ENCODE measurements at regions not wholly inside any gene's neighbourhood (a gene's known extent, or its start where the extent isn't known, plus 50 kb on each side); places are given as distances from the start of the nearest gene placed in this dataset.
"Not testable (repeated sequence)": the region's sequence is repeated elsewhere in the genome, so short reads cannot be mapped to it uniquely, and the experiment has no call there.

DNA sequence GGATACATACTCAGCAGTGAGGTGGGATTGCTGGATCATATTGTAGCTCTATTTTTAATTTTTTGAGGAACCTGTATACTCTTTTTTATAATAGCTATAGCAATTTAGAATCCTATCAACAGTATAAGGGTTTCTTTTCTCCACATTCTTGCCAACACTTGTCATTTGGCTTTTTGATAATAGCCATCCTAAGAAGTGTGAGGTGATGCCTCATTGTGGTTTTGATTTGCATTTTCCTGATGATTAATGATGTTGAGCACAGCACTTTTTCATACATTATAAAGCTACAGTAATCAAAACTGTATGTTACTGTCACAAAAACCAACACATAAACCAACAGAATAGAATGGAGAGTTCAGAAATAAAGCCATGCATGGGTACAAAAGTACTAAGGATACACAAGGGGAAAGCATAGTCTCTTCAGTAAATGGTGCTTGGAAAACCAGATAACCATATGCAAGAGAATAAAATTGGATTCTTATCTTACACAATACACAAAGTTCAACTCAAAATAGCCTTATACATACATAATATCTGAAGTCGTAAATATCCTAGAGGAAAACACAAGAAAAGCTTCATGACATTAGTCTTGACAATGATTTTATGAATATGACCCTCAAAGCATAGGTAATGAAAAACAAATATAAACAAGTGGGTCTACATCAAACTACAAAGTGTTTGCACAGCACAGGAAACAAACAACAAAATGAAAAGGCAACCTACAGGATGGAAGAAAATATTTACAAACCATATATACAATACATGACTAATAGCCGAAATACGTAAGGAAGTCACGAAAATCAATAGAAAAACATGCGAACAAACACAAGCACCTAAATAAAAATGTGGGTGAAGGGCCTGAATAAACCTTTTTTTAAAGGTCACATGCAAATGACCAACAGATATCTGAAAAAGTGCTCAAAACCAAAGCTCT, 287.8 kb upstream of the DAB2 start:
- no peak for DNase-seq

DNA sequence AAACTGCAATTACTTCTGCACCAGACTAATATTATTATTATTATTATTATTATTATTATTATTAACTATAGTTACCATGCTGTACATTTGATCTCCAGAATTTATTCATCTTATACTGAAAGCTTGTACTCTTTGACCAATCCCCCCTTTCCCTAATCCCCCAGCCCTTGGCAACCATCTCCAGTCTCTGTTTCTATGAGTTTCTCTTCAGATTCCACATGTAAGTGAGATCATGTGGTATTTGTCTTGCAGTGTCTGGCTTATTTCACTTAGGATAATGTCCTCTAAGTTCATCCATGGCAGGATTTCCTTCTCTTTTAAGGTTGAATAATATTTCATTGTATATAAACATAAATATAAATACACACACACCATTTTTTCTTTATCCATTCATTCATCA, 287.0 kb upstream of the DAB2 start:
- no peak for DNase-seq

DNA sequence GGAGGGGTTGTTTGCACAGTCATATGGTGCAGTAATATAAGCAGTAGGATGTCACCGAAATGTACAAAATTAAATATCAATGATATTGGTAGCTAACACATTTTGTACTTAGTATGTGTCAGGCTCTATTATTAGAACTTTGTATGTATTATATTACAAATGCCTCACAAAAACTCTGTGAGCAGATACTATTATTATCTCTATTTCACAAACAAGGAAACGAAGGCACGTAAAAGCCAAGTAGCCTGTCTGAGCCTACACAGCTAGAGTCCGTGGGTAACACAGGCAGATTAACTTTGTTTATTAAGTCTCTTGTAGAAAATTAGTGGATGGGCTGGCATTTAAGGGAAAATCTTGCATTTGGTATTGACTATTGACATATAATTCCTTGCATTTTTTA, 284.3 kb upstream of the DAB2 start:
- no peak for DNase-seq

DNA sequence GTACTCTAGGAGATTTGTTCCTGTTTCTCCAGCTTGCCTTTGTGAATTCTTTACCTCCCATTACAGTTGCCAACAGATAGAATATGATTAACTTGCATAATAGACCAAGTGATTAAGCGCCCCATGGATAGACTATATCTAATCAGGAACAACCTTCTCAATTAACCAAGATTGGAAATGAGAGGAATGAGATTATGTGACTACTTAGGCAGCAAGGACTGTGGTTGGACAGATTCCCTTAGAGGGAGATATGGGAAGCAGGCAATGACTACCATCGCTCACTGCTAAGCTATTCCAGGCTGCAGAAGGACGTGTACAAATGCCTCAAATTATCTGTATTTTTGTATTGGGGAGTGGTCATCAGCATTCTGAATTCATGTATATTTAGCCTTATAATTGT, 278.1 kb upstream of the DAB2 start:
- no peak for DNase-seq

DNA sequence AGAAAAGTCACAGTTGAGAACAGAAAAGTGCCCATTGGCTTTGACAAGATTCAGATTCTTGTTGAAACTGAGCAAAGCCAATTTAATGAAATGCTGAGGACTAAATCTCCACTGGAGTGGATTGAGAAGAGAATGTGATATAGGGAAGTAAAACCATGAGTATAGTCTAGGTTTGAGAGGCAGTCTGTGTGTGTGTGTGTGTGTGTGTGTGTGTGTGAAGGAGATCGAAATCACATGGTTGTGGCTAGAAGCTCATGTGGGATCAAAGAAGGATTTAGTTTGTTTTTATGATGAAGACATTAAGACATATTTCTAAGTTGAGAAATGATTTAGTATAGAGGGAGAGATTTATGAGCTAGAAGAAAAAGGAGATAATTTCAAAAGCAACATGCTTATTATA, 275.7 kb upstream of the DAB2 start:
- DNase-seq: no peak

DNA sequence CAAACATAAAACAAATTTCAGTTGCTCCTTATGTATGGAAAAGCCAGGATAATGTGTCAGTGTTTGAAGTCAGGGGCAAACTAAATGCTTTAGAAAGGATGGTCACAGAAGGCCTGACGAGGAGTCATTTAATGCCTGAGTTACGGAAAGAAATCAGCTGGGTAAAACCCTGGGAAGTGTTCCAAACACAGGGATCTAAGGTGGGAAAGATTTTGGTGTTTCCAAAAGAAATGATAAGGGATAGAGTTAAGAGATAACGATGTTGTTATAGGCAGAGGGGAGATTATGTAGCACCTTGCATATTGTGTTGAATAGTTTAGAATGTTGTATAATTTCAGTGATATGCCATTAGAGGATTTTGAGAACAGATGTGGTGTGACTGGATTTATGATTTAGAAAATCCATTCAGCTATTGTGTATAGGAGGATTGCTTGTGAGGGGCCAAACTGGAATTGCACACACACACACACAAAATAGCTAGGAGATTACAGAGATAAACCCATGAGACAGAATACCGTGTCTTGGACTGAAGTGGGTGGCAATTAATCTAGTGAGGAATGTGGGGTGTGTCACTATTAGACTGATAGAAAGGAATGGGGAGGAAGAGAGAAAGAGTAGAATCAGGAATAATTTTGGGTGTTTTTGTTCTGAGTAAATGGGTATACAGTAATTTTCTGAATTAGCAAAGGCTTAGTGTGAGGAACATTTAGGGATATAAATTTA, 274.2 kb upstream of the DAB2 start:
- no peak for DNase-seq

DNA sequence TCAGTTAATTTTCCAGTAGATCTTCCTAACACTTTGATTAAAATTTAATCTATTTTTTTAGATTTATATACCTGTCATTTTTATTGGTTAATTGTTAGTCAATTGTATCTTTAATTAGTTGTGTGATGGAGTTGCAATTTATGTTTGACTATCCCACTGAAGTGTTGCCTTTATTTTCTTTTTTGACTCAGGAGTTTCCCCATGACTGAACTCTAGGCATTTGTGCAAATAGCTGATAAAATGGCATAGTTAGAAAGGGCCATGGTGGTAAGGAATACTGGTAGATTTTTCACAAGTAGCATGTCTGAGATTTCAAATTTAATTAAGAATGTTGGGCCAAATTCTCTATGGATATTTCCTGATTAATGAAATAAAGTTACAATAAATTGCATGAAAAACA, 273.1 kb upstream of the DAB2 start:
- no peak for DNase-seq

DNA sequence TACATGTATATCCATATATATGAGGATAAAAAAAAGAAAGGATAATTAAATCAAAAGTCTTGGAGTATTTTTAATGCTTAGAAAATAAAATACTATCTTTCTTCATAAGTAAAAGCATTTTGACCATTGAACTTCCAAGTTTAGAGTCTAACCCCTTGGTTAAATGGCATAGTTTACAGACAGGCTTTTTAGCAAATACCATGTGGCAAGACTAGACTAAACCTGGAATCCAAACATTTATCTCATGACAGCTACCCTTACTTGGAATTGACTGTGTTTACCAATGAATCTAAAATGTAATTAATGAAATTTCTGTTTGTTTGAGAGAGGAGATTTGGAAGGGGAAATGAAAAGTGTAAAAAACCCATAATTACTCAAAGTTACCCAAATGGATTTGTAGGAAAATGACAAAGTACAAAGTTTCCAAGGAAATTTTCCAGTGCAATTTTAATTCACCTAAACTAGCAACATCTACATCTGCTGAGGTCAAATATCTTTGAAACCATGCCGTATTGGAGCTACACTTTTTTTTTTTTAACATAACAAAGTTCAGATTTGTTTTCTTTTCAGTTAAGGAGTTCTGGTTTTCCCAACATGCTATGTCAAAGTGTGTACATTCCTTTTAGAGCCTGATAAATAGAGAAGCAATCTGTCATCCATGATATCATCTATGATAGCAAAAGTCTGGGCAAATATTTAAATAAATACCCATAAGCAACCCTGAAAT, 272.1 kb upstream of the DAB2 start:
- no peak for DNase-seq

DNA sequence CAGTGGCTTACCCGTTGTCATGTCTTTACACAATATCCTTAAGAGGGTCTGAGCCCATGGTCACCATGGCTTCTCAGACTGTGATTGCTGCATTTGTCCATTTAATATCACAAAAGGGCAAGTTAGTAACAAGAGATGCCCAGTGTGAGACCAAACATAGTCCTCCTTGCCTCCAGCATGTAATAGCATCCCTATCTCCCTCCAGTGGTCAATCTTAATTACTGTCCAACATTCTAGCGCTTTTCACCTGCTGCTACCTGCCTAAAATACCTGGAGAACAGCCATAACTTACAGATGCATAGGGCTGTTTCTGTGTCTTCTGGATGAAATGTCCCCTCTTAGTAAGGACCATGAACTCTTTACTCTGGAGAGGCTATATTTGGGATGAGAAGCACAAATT, 267.2 kb upstream of the DAB2 start:
- DNase-seq: no peak

DNA sequence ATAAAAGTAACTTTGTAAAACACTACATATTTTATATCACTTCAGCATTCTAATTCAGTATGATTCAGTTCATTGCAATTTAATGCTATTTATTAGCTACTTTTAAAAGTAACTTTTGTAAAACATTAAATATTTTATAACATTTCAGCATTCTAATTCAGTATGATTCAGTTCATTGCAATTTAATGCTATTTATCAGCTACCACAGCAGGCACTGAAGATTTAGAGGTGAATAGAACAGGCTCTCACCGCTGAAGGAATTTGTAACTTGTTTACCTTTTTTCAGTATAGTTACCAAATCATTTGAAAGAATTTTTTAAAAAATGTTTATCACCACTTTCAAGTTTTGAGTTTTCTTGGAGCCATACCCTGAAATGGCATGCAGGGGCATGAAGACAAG, 266.4 kb upstream of the DAB2 start:
- no peak for DNase-seq

DNA sequence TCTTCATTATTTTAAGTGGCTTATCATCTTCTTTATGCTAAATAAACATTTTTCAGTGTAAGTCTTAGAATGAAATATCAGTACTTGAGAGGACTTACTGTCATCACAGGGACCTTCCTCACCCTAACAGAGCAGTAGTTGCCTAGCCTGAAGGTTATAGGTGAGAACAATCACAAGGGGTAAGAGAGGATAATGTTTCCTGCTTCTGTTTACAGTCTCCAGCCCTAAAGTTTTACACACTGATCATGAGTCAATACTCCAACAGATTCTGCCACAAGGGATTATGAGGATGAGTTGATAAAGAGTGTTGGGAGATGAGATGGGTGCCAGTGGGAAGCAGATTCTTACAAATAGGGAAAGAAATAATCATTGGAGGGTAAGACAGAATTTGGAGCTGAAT, 265.1 kb upstream of the DAB2 start:
- DNase-seq: no peak

DNA sequence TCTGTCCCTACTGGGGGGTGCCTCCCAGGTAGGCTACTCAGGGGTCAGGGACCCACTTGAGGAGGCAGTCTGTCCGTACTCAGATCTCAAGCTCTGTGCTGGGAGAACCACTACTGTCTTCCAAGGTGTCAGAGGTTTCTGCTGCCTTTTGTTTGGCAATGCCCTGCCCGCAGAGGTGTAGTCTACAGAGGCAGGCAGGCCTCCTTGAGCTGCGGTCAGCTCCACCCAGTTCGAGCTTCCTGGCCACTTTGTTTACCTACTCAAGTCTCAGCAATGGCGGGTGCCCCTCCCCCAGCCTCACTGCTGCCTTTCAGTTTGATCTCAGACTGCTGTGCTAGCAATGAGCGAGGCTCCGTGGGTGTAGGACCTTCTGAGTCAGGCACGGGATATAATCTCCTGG, 263.1 kb upstream of the DAB2 start:
- not testable (repeated sequence) for DNase-seq

DNA sequence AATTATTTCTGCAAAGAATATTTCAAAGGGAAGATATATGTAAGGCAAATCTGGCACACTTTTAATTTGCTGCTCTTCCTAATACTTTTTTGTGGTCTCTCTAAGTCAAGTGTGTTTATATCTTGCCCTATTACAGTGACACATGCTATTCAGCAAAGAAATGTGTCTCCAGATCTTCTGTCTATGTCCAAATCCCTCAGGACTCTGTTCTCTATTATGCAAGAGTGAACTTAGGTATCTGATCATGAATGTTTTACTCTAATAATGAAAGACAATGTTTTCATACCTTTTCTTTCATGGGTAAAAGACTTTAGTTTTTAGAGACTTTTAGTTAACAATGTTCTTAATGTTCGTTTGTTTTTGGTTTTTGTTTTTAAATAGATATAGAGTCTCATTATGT, 255.4 kb upstream of the DAB2 start:
- DNase-seq: no peak

DNA sequence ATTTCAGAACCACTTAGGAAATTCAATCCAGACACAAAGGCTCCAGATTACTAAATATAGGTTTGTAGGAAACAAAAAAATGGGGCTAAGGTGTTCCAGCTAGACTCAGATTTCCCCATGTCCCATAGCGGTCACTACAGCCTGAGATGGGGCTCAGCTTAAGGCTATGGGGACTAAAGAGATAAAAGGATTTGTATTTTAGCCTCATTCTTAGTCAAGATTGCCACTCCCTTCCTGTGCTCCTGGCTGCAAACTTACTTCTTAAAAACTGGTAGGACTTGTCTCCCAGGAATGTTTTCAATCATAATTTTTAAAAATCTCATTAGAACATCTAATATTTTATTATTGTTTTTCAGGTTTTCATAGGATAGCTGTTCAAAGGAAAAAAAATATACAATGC, 253.8 kb upstream of the DAB2 start:
- no peak for DNase-seq

DNA sequence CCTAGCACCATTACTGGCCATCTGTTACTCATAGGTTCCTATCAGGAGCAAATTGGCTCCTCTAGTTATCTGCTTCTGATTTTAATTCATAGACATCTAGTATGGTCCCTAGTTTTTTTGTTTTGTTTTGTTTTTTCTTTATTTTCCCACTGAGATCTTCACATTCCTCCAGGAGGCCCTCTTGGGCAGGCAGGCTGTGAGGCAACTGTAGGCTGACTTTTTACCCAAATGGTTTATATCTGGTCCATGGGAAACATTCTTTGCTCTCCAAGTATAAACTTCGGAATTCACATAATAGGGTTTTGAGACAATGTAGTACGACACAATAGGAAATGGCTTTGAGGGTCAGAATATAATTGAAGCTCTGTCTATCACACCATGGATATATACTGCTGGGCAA, 250.9 kb upstream of the DAB2 start:
- no peak for DNase-seq

DNA sequence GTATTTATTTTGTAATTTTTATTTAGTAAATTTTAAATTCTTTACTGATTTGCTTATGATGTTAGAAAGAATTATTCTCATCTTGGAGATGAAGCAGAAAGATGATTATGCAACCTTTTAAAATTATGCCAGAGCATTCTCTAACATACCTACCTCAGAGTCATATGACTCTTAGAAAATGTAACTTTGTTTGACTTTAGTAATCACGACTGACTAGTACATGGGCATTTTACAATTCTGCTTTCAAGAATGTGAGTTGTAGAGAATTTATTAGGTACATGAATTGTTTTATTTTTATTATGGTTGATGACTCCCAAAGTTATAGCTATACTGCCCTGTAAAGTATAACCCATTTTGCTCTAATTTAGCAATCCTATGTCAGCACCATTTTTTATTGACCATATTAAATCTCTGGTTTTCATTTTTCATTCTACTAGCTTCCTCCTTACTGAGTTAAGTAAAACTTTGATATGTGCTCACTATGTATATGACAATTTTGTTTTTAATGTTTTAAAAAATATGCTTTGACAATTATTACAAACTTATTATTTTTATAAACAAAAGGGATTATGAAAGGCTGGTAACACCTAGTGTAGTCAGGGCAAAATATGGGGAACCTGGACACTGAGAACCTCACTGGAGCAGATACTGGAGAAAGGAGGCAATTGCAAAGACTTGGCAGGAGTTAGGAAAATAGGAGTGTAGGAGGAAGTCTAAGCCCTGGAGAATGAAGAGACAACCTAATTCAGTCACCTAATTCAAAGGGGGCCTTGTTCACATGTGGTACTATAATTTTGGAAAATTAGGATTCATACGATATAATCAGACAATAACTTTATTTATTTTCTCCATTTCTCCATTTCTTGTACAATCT, 249.7 kb upstream of the DAB2 start:
- DNase-seq: no peak

DNA sequence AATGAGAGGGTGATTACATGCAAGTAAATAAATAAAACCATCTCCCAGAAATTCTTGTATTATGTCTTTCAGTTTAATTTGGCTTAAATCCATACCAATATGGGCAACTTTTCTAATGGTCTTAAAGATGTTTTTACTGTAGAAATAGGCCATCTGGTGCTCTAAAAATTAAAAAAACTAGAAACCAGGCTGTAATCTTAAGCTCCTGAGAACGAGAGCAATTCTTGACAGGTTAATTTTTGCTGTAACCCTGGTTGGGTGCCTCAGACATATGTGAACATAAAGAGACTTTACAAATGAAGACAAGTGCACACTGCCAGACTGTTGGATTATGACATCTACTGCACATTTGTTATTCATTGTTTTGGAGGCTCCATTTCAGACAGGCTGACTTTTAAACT, 246.8 kb upstream of the DAB2 start:
- no peak for DNase-seq

DNA sequence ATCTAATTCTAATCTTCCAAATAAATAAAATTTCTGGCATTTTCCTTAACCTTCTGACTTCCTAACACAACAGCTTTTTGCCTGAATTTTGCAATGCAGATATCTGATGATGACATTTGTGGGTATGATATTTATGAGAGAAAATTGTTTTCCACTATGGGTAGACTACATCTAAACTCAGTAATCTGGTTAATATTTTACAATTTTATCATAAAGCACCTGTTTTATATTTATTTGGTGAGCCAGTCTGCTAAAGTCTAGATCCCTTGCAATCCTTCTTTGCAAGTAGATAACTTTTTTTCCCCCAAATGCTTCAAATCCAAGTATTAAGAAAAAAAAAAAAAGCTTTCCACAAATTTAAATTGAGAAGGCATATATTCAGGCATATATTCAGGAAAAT, 246.2 kb upstream of the DAB2 start:
- DNase-seq: no peak

DNA sequence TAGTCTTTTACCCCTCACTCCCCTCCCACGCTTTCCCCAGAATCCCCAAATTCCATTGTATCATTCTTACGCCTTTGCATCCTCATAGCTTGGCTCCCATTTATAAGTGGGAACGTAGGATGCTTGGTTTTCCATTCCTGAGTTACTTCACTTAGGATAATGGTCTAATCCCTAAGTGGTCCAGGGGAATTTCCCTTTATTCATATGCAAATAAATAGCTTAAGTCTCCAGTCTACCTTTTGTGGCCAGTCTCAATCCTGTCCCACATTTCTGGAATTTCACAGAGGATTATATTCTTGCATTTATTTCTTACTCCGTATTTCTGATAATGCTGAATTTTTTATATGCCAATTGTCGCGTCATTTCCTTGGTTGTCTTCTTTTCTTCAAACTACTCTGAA, 245.6 kb upstream of the DAB2 start:
- no peak for DNase-seq

DNA sequence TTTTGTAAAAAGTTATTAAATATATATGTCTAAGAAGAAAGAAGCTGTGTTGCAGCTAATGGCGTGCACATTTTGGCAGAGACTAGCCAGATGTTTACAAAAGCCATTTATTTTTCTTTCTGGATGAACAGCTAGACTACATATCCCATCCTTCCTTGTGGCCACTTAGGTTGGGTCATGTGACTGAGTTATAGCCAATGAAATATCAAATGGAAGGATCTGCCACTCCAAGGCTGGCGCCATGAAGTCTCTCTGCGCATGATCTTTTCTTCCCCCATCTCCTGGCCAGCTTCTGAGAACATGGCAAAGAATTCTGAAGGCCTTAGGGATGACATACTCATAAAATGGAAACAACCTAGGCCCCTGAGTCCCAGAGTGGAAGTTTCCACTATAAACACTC, 244.2 kb upstream of the DAB2 start:
- DNase-seq: no peak

DNA sequence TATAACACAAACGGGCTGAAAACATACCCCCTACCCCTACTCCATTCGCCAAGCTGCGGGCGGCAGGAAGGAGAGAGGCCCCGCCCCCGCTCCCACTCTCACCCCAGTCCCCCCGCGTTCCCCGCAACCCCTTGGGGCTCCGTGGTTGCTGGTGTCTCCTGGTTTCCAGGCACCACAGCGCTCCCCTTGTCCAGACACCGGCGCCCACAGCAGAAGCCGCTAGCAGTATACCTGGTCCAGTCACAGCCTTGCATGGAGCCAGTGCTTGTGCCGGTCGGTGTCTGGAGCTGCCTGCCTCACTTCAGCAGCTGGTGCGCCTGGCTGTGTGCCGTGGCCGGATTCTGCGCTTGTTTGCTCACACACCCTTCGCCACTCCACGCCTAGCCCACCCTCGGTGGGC, 240.5 kb upstream of the DAB2 start:
- DNase-seq: no peak

Data from amygdala (tissue), 56 donors.